ENCODE measurements at regions not wholly inside any gene's neighbourhood (a gene's known extent, or its start where the extent isn't known, plus 50 kb on each side); places are given as distances from the start of the nearest gene placed in this dataset.

GRCh38 chr3:111412656-111413055 is 129.3 kb upstream of the CD96 start:
- H3K4me1 ChIP-seq, result no peaks in the 10 kb centered on the region
- no peaks in the 10 kb centered on the region for H3K9me3 ChIP-seq (replicated peaks in 1 of 11)
- no peak overlapping the region for H3K9ac ChIP-seq
- H3K4me3 ChIP-seq, result no peak overlapping the region
- H3K27ac ChIP-seq, result no peak overlapping the region
- H3K36me3 ChIP-seq, result no peaks in the 10 kb centered on the region
- H3K27me3 ChIP-seq, result no peaks in the 10 kb centered on the region
- H4K20me1 ChIP-seq, result no peaks in the 10 kb centered on the region
- H3K4me2 ChIP-seq, result no peak overlapping the region
- TF ChIP-seq Cebpa-rat (IDR thresholded peaks at IDR 0.05), result no peak

DNA sequence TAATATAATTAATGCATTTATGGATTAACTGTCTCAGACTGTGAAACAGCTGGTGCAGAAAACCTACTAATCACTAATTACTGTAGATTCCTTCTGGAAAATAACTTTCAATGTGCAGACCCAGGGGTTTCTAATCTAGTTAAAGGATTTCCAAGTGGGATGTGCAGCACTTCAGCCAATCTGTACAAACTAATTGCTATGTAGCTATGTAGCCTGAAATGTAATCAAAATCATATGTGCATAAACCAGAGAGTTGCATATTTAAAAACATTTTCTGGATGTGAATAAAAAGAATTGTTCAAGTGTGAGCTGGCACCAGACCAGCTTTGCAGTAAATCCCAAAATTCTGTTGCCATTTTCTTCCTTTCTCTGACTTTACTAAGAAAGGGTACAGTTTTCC is 127.5 kb upstream of the CD96 start:
- no peaks in the 10 kb centered on the region for H3K9me3 ChIP-seq (replicated peaks in 1 of 11)
- no peaks in the 10 kb centered on the region for H3K4me1 ChIP-seq
- no peaks in the 10 kb centered on the region for H3K27me3 ChIP-seq
- no peak for TF ChIP-seq Cebpa-rat (IDR thresholded peaks at IDR 0.05)
- H3K36me3 ChIP-seq, result no peaks in the 10 kb centered on the region
- H3K27ac ChIP-seq, result no peak overlapping the region
- H4K20me1 ChIP-seq, result no peaks in the 10 kb centered on the region
- no peak overlapping the region for H3K4me3 ChIP-seq
- H3K9ac ChIP-seq, result no peak overlapping the region
- no peak overlapping the region for H3K4me2 ChIP-seq

DNA sequence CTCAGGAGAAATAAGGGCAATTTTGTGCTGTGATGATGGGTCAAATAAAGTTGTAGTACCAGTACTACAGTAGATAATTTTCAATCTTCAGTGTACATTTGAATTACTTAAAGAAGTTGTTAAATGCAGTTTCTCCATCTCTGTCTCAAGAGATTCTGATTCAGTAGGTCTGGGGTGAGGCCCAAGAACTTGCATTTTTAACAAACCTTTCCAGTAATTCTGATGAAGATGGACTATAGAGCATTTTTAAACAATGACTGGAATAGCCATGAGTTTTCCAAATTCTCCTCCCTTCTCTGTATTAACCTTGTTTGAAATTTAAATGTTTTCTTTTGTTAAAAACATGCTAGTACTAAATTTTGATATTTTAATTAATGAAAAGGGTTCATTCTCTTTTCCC is 127.0 kb upstream of the CD96 start:
- TF ChIP-seq Cebpa-rat (IDR thresholded peaks at IDR 0.05), result no peak
- no peaks in the 10 kb centered on the region for H3K9me3 ChIP-seq (replicated peaks in 1 of 11)
- no peak overlapping the region for H3K4me3 ChIP-seq
- no peaks in the 10 kb centered on the region for H4K20me1 ChIP-seq
- no peaks in the 10 kb centered on the region for H3K36me3 ChIP-seq
- no peak overlapping the region for H3K4me2 ChIP-seq
- H3K9ac ChIP-seq, result no peak overlapping the region
- no peaks in the 10 kb centered on the region for H3K27me3 ChIP-seq
- H3K27ac ChIP-seq, result no peak overlapping the region
- no peaks in the 10 kb centered on the region for H3K4me1 ChIP-seq

DNA sequence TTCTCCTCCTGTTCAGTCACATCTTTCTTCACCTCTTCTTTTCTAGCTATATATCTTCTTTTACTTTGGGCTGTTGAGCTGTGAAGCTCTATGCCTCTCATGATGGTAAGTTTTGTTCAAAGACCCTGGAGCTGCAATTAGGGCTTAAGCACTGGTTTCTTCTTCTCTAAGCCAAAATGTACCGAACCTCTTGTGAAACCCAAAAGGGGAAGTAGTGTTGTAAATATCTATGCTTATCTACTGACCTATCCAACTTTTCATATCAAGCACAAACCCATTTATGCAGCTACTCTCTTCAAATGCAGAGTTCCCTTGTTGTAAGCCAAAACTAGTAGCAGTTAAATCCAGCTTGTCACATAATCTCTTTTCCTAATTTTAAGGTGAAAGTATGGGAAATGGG is 123.6 kb upstream of the CD96 start:
- Histone ChIP-seq H3K9me3 (replicated peaks in 1 of 11) (no peaks in the 10 kb centered on the region), H4K20me1 (no peaks in the 10 kb centered on the region), H3K27me3 (no peaks in the 10 kb centered on the region), H3K27ac (no peak overlapping the region), H3K9ac (no peak overlapping the region), H3K4me1 (no peaks in the 10 kb centered on the region), H3K4me3 (no peak overlapping the region), H3K36me3 (no peaks in the 10 kb centered on the region), H3K4me2 (no peak overlapping the region)
- no peak for TF ChIP-seq Cebpa-rat (IDR thresholded peaks at IDR 0.05)

GRCh38 chr3:111428301-111428700 is 113.7 kb upstream of the CD96 start:
- H3K27ac ChIP-seq, result no peak overlapping the region
- no peaks in the 10 kb centered on the region for H3K4me1 ChIP-seq
- no peak overlapping the region for H3K9ac ChIP-seq
- no peak for TF ChIP-seq Cebpa-rat (IDR thresholded peaks at IDR 0.05)
- H3K27me3 ChIP-seq, result no peaks in the 10 kb centered on the region
- no peak overlapping the region for H3K4me2 ChIP-seq
- peaks cover 0 to 8% (median 4%) of the 10 kb centered on the region in 11 experiments; a peak in 4 of 22 replicates for H3K9me3 ChIP-seq (replicated peaks in 1 of 11)
- H4K20me1 ChIP-seq, result no peaks in the 10 kb centered on the region
- H3K4me3 ChIP-seq, result no peak overlapping the region
- H3K36me3 ChIP-seq, result no peaks in the 10 kb centered on the region

DNA sequence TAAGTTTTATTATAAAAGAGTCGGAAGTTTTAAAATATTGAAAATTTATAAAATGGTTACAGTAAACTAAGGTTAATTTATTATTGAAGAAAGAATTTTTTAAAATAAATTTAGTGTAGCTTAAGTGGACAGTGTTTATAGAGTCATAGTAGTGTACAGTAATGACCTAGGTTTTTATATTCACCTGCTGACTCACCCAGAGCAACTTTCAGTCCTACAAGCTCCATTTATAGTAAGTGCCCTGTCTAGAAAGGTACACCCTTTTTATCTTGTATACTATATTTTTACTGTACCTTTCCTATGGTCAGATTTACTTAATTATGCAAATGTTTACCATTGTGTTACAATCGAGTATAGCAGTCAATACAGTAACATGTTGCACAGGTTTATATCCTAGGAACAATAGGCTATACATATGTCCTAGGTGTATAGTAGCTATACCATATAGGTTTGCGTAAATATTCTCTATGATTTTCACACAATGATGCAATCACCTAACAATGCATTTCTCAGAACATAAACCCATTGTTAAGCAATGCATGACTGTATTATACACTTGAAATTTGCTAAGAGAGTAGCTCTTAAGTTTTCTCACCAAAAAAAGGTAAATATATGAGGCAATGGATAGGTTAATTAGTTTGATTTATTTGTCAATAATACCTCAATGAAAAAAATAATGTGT is 106.9 kb upstream of the CD96 start:
- no peaks in the 10 kb centered on the region for H3K36me3 ChIP-seq

GRCh38 chr3:111438283-111438682 is 103.7 kb upstream of the CD96 start:
- no peak overlapping the region for H3K4me2 ChIP-seq
- peaks cover 0 to 5% (median 0%) of the 10 kb centered on the region in 11 experiments; a peak in 4 of 22 replicates for H3K9me3 ChIP-seq (replicated peaks in 1 of 11)
- no peaks in the 10 kb centered on the region for H3K27me3 ChIP-seq
- no peaks in the 10 kb centered on the region for H4K20me1 ChIP-seq
- H3K36me3 ChIP-seq, result no peaks in the 10 kb centered on the region
- H3K4me1 ChIP-seq, result no peaks in the 10 kb centered on the region
- H3K27ac ChIP-seq, result no peak overlapping the region
- H3K9ac ChIP-seq, result no peak overlapping the region
- H3K4me3 ChIP-seq, result no peak overlapping the region
- no peak for TF ChIP-seq Cebpa-rat (IDR thresholded peaks at IDR 0.05)

More for the DNA sequence above, 106.9 kb upstream of the CD96 start:
- H3K9ac ChIP-seq, result no peak overlapping the region
- H3K27me3 ChIP-seq, result no peaks in the 10 kb centered on the region
- H3K4me2 ChIP-seq, result no peak overlapping the region
- no peaks in the 10 kb centered on the region for H3K4me1 ChIP-seq
- H3K27ac ChIP-seq, result no peak overlapping the region
- H3K4me3 ChIP-seq, result no peak overlapping the region
- TF ChIP-seq Cebpa-rat (IDR thresholded peaks at IDR 0.05), result no peak
- peaks cover 0 to 9% (median 4%) of the 10 kb centered on the region in 11 experiments; a peak in 4 of 22 replicates for H3K9me3 ChIP-seq (replicated peaks in 1 of 11)
- no peaks in the 10 kb centered on the region for H4K20me1 ChIP-seq

- no peaks in the 10 kb centered on the region for H3K36me3 ChIP-seq
- H3K27me3 ChIP-seq, result no peaks in the 10 kb centered on the region
- H3K9me3 ChIP-seq (replicated peaks in 1 of 11), result peaks cover 0 to 7% (median 4%) of the 10 kb centered on the region in 11 experiments; a peak in 6 of 22 replicates
- no peak overlapping the region for H3K9ac ChIP-seq
- no peak for TF ChIP-seq Cebpa-rat (IDR thresholded peaks at IDR 0.05)
- no peak overlapping the region for H3K4me2 ChIP-seq
- H4K20me1 ChIP-seq, result no peaks in the 10 kb centered on the region
- H3K4me3 ChIP-seq, result no peak overlapping the region
- H3K4me1 ChIP-seq, result no peaks in the 10 kb centered on the region
- H3K27ac ChIP-seq, result no peak overlapping the region
These were observed 87.4 kb upstream of the CD96 start for GRCh38 chr3:111454551-111454950.

- 0 out of 22 replicates have a peak, but pooled peaks cover 0 to 3% (median 0%) of the 10 kb centered on the region in 11 experiments for H3K9me3 ChIP-seq (replicated peaks in 1 of 11)
- no peak overlapping the region for H3K9ac ChIP-seq
- no peak overlapping the region for H3K4me2 ChIP-seq
- H3K27me3 ChIP-seq, result no peaks in the 10 kb centered on the region
- H3K36me3 ChIP-seq, result no peaks in the 10 kb centered on the region
- H3K4me3 ChIP-seq, result no peak overlapping the region
- no peak for TF ChIP-seq Cebpa-rat (IDR thresholded peaks at IDR 0.05)
- H4K20me1 ChIP-seq, result no peaks in the 10 kb centered on the region
- no peak overlapping the region for H3K27ac ChIP-seq
- no peaks in the 10 kb centered on the region for H3K4me1 ChIP-seq
These were observed 76.8 kb upstream of the CD96 start for GRCh38 chr3:111465081-111465670.

- H3K4me2 ChIP-seq, result no peak overlapping the region
- H3K9ac ChIP-seq, result no peak overlapping the region
- peaks cover 0 to 9% (median 0%) of the 10 kb centered on the region in 11 experiments; a peak in 3 of 22 replicates for H3K9me3 ChIP-seq (replicated peaks in 1 of 11)
- H3K4me3 ChIP-seq, result no peak overlapping the region
- H3K27me3 ChIP-seq, result no peaks in the 10 kb centered on the region
- TF ChIP-seq Cebpa-rat (IDR thresholded peaks at IDR 0.05), result no peak
- H3K36me3 ChIP-seq, result no peaks in the 10 kb centered on the region
- H4K20me1 ChIP-seq, result no peaks in the 10 kb centered on the region
- no peak overlapping the region for H3K27ac ChIP-seq
- H3K4me1 ChIP-seq, result no peaks in the 10 kb centered on the region
These were observed 72.0 kb upstream of the CD96 start for GRCh38 chr3:111470032-111470431.
